Gastroesophageal sphincter (tissue), 4 donors: ENCODE measurements at regions not wholly inside any gene's neighbourhood (a gene's known extent, or its start where the extent isn't known, plus 50 kb on each side); places are given as distances from the start of the nearest gene placed in this dataset.

Experiments
- ATAC-seq: fragments of 150-250 bp; one replicate; pipeline ENCODE4 v1.9.1; 2016; ENCODE audit warnings: mild to moderate bottlenecking, moderate library complexity
- H3K27ac ChIP-seq, 4 donors: fragments of 200-600 bp; sonication (generic) in 3 of 4; 1 replicate in 3 of 4; 2 replicates in 1 of 4; pipeline ENCODE4 v1.5.1; 2016 to 2019
- H3K27me3 ChIP-seq: fragments of 200-600 bp; sonication (generic); one replicate; pipeline ENCODE4 v1.5.1; 2019
- H3K36me3 ChIP-seq, 2 donors: fragments of 200-600 bp; sonication (generic); one replicate each; pipeline ENCODE4 v1.5.1; 2019; ENCODE audit warnings: control low read depth in 1 of 2
- H3K4me1 ChIP-seq, 3 donors: fragments of 200-600 bp; sonication (generic); 1 replicate in 2 of 3; 2 replicates in 1 of 3; pipeline ENCODE4 v1.5.1; 2016 to 2019; ENCODE audit warnings: control low read depth in 2 of 3
- H3K4me3 ChIP-seq, 2 donors: fragments of 200-600 bp; sonication (generic); one replicate each; pipeline ENCODE4 v1.5.1; 2019; ENCODE audit warnings: mild to moderate bottlenecking in 1 of 2, moderate library complexity in 1 of 2
- H3K9me3 ChIP-seq, 3 donors: fragments of 200-600 bp; sonication (generic); one replicate each; pipeline ENCODE4 v1.5.1; 2017 to 2019; ENCODE audit warnings: control low read depth in 2 of 3
- EP300 ChIP-seq: sonication (generic); formaldehyde crosslinking; IDR thresholded peaks from one replicate; pipeline ENCODE4 v1.6.1; 2017; ENCODE audit warnings: antibody characterized with exemption, mild to moderate bottlenecking
- POLR2A ChIP-seq, 2 donors: fragments of 450-650 bp; IDR thresholded peaks; one replicate each; pipeline ENCODE4 v1.6.1; 2017; ENCODE audit warnings: antibody characterized with exemption in 2 of 2, mild to moderate bottlenecking in 2 of 2, moderate library complexity in 1 of 2
- POLR2AphosphoS5 ChIP-seq: sonication (generic); formaldehyde crosslinking; IDR thresholded peaks from one replicate; pipeline ENCODE4 v1.6.1; 2017; ENCODE audit warnings: antibody characterized with exemption
- WGBS, 2 donors: methylation state at CpG; one replicate each; pipeline ENCODE4 v1.1.5; 2018; ENCODE audit warnings: low coverage in 1 of 2; 5-methylcytosine and 5-hydroxymethylcytosine counted together
- TF ChIP-seq, protein P1 (sequence below), 4 experiments: fragments of 200-600 bp in 2 of 4; fragments of 450-650 bp in 2 of 4; sonication (generic) in 1 of 4; IDR thresholded peaks; one replicate each; pipeline ENCODE4 v1.5.1; 2017 to 2019; ENCODE audit warnings: antibody characterized with exemption in 4 of 4, mild to moderate bottlenecking in 2 of 4, moderate library complexity in 2 of 4

DNA sequence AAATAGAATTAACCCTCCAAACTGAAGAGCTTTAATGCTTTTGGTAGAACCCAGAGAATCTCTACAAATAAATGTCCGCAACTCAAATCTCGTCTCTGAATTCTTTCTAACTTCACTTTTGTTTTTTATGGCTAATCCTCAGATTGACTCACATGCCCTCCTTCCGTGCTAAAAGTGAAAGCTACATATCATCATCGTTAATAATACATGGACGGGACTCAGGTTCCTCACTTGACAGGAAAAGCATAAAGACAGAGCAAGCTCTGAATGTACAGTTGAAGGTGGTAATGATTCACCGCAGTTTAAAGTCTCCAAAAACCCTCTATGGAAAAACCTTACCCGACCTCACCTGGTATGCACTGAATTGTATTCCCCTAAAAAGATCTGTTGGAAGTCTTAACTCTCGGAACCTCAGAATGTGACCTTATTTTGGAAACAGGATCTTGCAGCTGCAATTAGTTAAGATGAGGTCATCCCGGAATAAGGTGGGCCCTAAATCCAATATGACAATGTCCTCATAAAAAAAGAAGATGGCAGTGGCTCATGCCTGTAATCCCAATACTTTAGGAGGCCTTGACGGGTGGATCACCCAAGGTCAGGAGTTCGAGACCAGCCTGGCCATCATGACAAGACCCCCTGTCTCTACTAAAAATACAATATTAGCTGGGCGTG lies 147.4 kb upstream of the FOXN3 start:
- no peak overlapping the region for H3K4me3 ChIP-seq
- TF ChIP-seq, protein P1, sequence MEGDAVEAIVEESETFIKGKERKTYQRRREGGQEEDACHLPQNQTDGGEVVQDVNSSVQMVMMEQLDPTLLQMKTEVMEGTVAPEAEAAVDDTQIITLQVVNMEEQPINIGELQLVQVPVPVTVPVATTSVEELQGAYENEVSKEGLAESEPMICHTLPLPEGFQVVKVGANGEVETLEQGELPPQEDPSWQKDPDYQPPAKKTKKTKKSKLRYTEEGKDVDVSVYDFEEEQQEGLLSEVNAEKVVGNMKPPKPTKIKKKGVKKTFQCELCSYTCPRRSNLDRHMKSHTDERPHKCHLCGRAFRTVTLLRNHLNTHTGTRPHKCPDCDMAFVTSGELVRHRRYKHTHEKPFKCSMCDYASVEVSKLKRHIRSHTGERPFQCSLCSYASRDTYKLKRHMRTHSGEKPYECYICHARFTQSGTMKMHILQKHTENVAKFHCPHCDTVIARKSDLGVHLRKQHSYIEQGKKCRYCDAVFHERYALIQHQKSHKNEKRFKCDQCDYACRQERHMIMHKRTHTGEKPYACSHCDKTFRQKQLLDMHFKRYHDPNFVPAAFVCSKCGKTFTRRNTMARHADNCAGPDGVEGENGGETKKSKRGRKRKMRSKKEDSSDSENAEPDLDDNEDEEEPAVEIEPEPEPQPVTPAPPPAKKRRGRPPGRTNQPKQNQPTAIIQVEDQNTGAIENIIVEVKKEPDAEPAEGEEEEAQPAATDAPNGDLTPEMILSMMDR (IDR thresholded peaks at IDR 0.05), result no peak
- no peak for TF ChIP-seq EP300
- TF ChIP-seq POLR2AphosphoS5, result no peak
- no peak for TF ChIP-seq POLR2A (IDR thresholded peaks at IDR 0.05)
- WGBS, 2 donors, result 71 to 78% methylated on average over 10 to 12 of the region's 12 CpGs
- peaks cover 0 to 27% (median 0%) of the 10 kb centered on the region in 3 donors for H3K4me1 ChIP-seq
- peaks cover 0 to 17% of the 10 kb centered on the region in 2 donors for H3K36me3 ChIP-seq
- no peak for ATAC-seq
- H3K27me3 ChIP-seq, result no peaks in the 10 kb centered on the region
- H3K27ac ChIP-seq, result peak overlapping the region in 3 of 4 donors; percentile 6 to 23 (median 13)
- no peaks in the 10 kb centered on the region for H3K9me3 ChIP-seq

DNA sequence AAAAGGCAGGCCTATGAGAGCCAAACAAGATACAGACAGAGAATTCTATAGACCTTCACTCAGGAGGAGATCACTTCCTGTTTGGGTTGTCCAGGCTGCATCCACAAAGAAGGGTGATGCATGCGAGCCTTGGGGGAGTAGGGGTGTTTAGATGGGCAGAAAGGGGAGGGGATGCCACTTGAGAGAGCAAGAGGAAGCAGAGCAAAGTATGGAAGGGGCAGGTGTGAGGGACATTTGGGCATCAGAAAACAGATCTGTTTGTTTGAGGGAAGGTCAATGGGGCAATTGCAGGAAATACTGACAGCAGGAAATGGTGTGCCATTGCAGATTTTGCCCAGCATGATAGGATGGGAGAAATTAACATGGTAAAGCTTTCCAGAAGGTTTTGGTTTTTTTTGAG lies 146.4 kb upstream of the FOXN3 start:
- Histone ChIP-seq H3K27me3 (no peaks in the 10 kb centered on the region), H3K4me1 (peaks cover 0 to 27% (median 0%) of the 10 kb centered on the region in 3 donors), H3K36me3 (peaks cover 0 to 24% of the 10 kb centered on the region in 2 donors), H3K4me3 (no peak overlapping the region), H3K27ac (no peak overlapping the region), H3K9me3 (no peaks in the 10 kb centered on the region)
- no peak for ATAC-seq
- TF ChIP-seq EP300, result no peak
- TF ChIP-seq, protein P1 (IDR thresholded peaks at IDR 0.05), result no peak
- TF ChIP-seq POLR2A (IDR thresholded peaks at IDR 0.05), result no peak
- no peak for TF ChIP-seq POLR2AphosphoS5
- WGBS, 2 donors, result 88% methylated on average over 1 of the region's 1 CpG; no CpG with 5 or more reads in 1 of the 2 donors

DNA sequence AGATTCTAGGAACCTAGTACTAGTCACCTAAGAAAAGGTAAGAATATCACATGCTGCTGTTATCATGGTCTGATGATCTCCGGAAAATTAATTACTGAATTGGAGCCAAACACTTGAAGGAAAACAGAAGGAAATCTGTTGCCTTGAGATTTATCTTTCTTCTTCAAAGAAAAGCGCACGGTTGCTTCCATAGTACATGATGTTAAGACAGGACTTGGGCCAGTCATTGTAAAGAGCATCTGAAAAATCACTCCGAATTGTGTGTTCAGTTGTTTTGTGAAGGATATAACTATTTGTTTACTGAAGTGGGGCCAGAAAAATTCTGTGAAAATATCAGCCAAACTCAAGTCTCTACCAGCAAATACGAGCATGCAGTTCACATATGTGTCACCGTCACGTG lies 134.9 kb upstream of the FOXN3 start:
- Histone ChIP-seq H3K27ac (no peak overlapping the region), H3K9me3 (no peaks in the 10 kb centered on the region), H3K36me3 (no peaks in the 10 kb centered on the region), H3K4me1 (peaks cover 0 to 22% (median 0%) of the 10 kb centered on the region in 3 donors), H3K4me3 (no peak overlapping the region), H3K27me3 (no peaks in the 10 kb centered on the region)
- WGBS, 2 donors, result 79 to 82% methylated on average over 7 of the region's 7 CpGs
- no peak for ATAC-seq
- TF ChIP-seq, protein P1 (IDR thresholded peaks at IDR 0.05), result no peak
- TF ChIP-seq POLR2AphosphoS5 (no peak), EP300 (no peak), POLR2A (IDR thresholded peaks at IDR 0.05) (no peak)

DNA sequence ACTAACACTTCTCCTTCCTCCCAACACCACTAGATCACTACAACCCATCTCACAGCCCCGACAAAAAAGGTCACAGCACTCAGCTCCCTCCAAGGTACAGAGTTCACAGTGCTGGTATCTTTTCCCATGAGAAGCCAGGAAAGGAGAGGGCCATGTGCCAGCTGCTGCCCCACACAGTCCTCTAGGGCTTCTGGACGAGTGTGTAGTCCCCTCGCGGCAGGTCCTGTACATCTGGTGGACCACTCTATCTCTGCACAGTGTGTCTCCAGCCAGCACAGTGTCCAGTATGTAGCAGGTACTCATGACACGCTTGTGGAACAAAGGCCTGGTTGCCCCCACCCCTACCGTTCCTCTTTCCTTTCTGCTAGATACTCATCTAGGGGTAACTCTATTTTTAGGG lies 134.4 kb upstream of the FOXN3 start:
- Histone ChIP-seq H3K27me3 (no peaks in the 10 kb centered on the region), H3K4me3 (no peak overlapping the region), H3K27ac (no peak overlapping the region), H3K9me3 (no peaks in the 10 kb centered on the region), H3K36me3 (no peaks in the 10 kb centered on the region), H3K4me1 (peaks cover 0 to 22% (median 0%) of the 10 kb centered on the region in 3 donors)
- ATAC-seq, result no peak
- WGBS, 2 donors, result 82% methylated on average over 4 of the region's 6 CpGs; no CpG with 5 or more reads in 1 of the 2 donors
- TF ChIP-seq POLR2A (IDR thresholded peaks at IDR 0.05), result no peak
- TF ChIP-seq, protein P1 (IDR thresholded peaks at IDR 0.05), result no peak
- no peak for TF ChIP-seq POLR2AphosphoS5
- no peak for TF ChIP-seq EP300

DNA sequence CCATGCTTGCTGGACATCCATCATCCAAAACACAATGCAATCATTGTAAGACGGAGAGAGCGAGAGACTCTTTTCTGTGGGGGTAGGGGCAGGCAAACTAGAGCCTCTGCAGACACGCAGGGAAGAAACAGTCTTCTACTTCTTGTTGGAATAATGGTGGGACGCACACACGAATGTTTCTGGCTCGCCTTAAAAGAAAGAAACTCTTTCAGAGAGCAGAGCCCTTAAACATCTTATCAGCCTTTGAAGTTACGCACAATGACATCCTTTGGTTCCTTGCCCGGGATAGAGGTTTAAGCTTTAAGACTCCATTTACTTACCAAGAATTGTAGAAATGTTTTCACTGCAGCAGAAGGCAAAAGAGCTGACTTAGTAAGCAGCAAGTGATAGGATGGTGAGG lies 133.8 kb upstream of the FOXN3 start:
- WGBS, 2 donors, result 65% methylated on average over 7 of the region's 8 CpGs; no CpG with 5 or more reads in 1 of the 2 donors
- ATAC-seq, result no peak

More for the DNA sequence above, 133.8 kb upstream of the FOXN3 start:
- TF ChIP-seq POLR2A (IDR thresholded peaks at IDR 0.05), result no peak
- no peaks in the 10 kb centered on the region for H3K27me3 ChIP-seq
- H3K27ac ChIP-seq, result no peak overlapping the region
- H3K4me3 ChIP-seq, result no peak overlapping the region
- no peaks in the 10 kb centered on the region for H3K9me3 ChIP-seq
- peaks cover 0 to 22% (median 0%) of the 10 kb centered on the region in 3 donors for H3K4me1 ChIP-seq
- no peaks in the 10 kb centered on the region for H3K36me3 ChIP-seq
